NCI-H2029 (cell line): ENCODE measurements at regions not wholly inside any gene's neighbourhood (a gene's known extent, or its start where the extent isn't known, plus 50 kb on each side); places are given as distances from the start of the nearest gene placed in this dataset.

Source experiments
- DNase-seq: peaks from one replicate; lab custom pipeline; 2025; lab: John Stamatoyannopoulos, UW

DNA sequence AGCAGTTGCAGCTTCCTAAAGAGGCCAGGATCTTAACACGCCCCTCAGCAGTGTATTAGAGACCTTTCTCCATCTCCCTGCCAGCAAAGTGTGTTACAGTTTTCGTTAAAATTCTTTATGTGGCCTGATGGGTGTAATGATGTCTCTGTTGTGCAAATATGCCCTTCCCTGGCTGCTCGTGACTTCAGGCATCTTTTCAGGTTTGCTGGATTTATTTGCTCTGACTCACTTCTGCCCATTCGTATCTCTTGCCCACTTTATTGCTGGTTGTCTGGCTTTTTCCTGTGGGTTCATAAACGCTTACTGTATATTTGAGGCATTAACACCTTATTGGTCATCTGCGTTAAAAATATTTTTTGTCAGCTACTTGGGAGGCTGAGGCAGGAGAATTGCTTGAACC lies 134.5 kb downstream of the ASB1 start:
- DNase-seq, result no peak

DNA sequence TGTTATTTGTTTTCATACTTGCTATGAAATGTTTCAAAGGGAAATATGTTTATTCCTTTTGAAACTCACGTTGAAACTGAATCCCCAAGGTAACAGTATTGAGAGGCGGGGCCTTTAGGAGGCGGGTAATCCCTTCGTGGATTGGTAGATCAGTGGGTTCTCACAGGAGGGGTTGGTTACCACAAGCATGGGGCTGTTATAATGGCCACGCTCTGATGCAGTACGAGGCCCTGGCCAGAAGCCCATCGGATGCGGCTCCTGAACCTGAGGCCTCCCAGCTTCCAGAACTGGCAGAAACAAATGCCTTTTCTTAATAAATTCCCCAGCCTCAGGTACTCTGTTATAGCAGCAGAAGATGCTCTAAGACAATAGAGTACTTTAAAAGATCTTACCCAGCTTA lies 135.7 kb downstream of the ASB1 start:
- DNase-seq, result no peak

DNA sequence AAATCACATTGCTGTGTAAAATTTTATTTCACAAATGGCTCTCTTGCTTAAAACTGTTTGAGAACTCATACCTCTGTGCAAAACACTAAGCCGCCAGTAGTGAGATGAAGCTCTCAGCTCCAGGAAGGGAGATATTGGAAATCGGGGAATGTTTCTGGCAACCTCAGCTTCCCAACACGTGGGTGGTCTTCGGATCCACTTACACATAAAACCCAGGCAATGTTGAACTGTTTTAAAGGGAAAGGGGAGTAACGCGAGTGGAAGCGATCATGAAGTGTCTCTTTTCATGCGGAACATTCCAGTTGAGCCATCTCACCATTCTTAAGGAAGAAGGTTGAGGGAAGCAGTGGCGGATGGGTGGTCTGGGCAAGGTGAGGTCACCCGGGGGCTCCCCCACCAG lies 136.8 kb downstream of the ASB1 start:
- DNase-seq, result no peak

DNA sequence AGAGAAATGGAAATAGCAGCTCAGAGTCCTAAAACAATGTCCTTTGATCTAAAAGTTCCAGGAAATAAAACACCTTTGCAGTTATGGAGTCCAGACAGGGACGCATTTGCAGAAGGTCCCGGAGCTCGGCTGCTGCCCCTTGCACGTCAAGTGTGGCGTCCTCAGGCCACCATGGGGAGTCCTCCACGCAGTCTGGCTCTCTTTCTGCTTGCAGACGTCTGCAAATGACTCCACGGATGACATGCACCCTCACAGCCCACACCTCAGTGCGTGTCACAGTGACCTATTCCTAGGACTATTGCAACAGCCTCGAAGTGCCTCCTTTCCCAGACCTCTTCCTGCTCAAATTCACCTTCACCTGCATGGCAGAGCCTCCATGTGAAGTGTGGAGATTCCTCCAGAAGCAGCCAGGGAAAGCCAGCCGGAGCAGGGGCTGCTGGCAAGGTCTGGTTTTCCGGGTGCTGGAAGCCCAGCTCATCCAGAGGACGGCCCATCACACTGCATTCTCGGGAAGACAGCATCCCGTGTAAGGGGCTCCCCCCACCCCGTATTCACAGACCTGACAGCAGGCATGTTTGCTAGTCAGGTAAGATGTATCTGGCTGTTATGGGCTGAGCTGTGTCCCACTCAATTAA lies 137.7 kb downstream of the ASB1 start:
- DNase-seq, result no peak

DNA sequence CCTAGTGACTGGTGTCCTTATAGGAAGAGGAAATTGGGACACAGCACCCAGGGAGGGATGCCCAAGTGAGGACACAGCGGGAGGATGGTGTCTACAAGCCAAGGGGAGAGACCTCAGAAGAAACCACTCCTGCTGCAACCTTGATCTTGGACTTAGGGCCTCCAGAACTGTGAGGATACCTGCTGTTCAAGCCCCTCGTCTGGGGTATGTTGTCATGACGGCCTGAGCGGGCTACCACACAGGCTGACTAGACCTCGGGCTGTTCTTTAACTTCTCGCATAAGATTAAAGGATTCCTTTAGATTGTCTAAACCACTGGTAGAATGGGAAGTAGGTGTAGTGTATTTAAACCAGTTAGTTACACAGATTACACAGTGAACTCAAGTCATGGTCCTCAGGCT lies 138.3 kb downstream of the ASB1 start:
- no peak for DNase-seq

- DNase-seq, result no peak
Measured at GRCh38 chr2:238566001-238566645, 139.4 kb downstream of the ASB1 start.

DNA sequence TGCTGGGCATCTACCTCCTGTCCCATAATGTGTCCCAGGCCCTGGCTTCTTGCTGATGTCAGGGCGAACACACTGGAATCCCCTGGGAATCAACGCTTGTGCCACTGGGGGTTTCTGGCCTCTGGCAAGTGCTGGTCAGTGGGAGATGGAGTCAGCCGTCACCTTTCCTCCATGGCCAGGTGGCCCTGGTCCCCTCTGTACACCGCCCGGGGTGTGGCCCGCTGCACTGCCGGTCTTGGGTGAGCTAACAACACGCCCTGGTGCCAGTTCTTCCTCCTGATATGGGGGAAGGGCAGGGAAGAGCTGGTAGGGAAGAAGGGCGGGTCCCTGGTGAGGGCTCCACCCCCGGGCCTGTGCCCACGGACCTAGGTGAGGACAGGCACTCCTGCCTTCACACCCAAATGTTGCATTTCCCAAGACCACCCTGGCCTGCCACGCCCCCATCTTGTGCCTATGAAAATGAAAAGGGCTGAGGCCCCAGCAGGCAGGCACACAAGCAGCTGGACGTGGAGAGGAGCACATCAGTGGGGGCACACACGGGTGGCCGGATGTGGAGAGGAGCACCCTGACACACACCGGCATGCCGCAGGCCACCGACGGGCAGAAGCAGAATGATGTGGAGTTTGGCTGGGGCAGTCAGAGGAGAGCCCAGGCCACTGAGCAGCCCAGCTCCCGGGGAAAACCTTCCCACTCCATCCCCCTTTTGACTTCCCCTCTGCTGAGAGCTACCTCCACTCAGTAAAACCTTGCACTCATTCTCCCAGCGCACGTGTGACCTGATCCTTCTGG lies 140.5 kb downstream of the ASB1 start:
- no peak for DNase-seq

GRCh38 chr2:238567996-238568395 lies 141.3 kb downstream of the ASB1 start:
- DNase-seq, result no peak

DNA sequence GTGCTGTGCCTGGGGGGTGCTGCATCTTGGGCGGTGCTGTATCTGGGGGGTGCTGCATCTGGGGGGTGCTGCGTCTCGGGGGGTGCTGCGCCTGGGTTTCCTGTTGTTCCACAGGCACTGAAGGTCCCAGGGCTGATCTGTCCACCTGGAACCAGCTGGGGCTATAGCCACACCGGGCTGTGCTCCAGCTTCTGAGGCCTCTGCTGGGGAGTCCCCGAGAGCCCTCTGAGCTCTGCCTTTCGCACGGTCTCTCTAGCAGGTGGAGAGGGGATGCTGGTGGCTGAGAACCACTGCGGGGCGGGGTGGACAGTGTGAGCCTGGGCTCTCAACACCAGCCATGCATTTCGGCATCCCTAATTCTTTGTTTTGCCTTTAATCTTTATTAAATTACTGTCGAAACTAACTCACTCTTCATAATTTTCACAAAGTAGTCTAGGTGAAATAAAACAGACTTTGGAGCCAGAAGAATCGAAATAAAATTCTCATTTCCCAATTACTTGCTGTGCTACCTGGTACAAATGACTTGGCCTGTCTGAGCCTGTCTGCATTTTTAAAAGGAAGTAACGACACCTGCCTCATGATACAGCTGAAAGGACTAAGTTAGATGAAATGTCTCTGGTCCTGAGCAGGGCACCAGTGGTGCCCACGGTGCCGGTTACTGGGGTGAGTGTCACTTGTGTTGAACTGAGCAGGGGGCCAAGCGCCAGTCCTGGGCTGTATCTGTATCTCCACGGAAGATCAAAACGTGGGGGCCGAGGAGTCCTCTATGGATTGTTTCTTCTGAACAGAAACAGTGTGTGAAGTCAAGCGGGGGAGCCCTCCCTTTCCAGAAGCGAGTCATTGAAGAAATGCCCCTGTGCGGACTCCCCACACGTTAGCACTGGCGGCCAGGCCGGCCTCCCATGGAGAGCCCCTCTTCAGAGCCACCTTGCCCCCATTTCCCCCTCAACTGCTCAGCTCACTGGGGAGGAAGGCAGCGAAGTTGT lies 142.0 kb downstream of the ASB1 start:
- DNase-seq, result no peak

DNA sequence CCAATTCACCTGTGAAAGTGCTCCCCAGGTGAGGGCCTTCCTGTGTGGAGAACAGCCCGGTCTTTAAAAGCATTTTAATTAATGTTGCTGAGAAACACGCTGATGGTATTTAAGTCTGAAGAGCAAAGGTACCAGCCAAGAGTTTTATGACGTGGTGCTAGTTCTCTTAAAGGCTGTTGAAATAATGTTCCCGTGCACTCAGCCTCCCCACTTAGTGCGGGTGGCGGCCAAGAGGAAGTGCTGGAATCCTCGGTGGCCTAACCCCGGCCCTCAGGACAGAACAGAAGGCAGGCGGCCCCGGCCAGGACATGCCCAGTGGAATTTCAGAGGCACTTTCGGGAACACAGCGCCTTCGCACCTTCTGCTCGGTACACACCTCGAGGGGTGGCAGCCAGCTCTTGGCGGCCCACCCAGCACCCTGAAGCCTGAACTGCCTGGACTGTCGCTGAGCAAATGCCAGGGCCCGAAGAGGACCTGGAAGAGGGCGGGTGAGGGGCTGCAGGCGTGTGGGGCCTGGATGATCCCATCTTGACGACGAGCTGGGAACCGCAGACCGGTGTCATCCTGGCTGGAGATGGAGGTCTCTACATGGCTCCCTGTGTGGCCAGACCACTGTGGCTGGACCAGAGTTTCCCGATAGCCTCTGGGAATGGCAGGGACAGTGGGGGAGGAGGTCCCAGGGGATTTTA lies 142.9 kb downstream of the ASB1 start:
- DNase-seq, result no peak

GRCh38 chr2:238570391-238570790 lies 143.7 kb downstream of the ASB1 start:
- DNase-seq, result no peak

- no peak for DNase-seq
Measured at GRCh38 chr2:238570926-238571325, 144.2 kb downstream of the ASB1 start.

GRCh38 chr2:238571661-238572372 lies 145.1 kb downstream of the ASB1 start:
- DNase-seq, result no peak

- no peak for DNase-seq
Measured at GRCh38 chr2:238573065-238573778, 146.5 kb downstream of the ASB1 start.

GRCh38 chr2:238573916-238574315 lies 147.2 kb downstream of the ASB1 start:
- no peak for DNase-seq

- DNase-seq, result no peak
Measured at GRCh38 chr2:238574490-238575271, 148.0 kb downstream of the ASB1 start.

GRCh38 chr2:238576674-238577073 lies 149.9 kb downstream of the ASB1 start:
- DNase-seq, result no peak

GRCh38 chr2:238578256-238578655 lies 151.5 kb downstream of the ASB1 start:
- no peak for DNase-seq

DNA sequence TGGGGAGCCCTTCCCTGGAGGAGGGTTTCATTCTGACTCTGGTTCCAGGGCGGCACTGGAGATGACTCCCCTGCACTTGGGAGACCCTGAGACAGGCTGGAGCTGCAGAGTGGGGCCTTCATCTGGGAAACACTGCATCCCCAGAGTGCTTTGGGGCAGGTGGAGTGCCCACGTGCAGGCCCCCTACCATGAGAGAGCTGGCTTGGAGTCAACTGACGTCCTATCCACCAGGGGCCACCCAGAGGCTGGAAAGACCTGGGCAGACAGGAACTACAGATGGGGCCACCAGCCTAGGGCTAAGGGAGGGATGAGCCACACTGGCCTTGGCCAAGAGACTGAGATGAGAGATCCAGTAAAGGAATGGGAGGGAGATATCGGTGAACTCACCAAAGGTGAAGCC lies 153.8 kb downstream of the ASB1 start:
- DNase-seq, result no peak
